SHP77 treated with DMSO at 0.1 percent for 48 hours (cell line): ENCODE measurements at regions not wholly inside any gene's neighbourhood (a gene's known extent, or its start where the extent isn't known, plus 50 kb on each side); places are given as distances from the start of the nearest gene placed in this dataset.

Experiments
- DNase-seq: peaks from one replicate; lab custom pipeline; 2025; lab: John Stamatoyannopoulos, UW

DNA sequence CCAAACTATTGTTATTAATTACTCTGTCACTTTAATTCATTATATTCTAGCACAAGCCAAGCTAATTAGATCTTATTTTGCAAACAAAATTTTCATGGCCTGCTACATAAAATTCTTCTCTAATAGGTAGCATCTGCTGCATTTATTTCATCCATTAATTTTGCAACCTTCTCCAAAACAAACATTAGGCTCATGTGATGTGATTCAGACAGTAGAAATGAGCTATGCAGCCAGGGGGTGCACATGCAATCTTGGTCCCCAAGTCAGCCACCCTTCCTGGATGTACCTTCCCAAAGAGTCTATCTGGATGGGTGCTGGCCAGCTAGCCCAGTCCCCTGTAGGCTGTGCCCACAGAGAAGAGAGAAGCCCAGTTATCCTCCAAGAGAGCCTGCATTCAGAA lies 242.1 kb upstream of the OSR1 start:
- DNase-seq: no peak

GRCh38 chr2:19598971-19599370 lies 240.5 kb upstream of the OSR1 start:
- DNase-seq: no peak

DNA sequence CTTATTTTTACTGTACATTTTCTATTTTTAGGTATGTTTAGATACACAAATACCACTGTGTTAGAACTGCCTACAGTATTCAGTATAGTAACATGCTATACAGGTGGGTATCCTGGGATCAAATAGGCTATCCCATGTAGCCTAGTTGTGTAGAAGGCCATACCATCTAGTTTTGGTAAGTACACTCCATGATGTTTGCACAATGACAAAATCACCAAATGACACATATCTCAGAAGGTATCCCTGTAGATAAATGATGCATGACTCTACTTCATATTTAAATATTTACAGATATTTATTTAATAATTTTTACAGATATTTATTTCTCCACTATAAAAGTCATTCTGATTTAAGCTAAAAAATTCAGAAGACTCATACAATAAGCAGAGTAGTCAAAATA lies 233.8 kb upstream of the OSR1 start:
- DNase-seq: no peak

DNA sequence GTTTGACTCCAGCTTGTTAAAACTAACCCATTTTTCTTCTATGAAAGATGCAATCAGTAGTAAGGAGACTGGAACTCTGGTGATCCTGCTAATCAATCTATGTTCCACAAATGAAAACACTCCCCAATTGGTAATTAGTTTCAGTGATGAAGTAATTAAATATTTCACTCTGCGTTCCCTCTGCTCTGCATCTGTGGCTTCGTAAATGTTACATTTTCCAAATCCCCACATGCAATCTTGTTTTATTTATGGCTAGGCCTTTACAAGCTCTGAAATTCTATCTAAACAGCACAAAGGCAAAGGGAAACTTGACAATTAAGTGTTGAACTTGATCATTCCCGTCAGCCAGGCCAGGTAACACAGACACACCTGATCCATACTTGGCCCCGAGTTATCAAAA lies 231.4 kb upstream of the OSR1 start:
- no peak for DNase-seq

- DNase-seq: no peak
Measured at GRCh38 chr2:19580830-19581229, 222.4 kb upstream of the OSR1 start.

- no peak for DNase-seq
Measured at GRCh38 chr2:19580264-19580663, 221.8 kb upstream of the OSR1 start.

- no peak for DNase-seq
Measured at GRCh38 chr2:19579461-19579860, 221.0 kb upstream of the OSR1 start.

GRCh38 chr2:19577723-19578122 lies 219.3 kb upstream of the OSR1 start:
- DNase-seq: no peak

DNA sequence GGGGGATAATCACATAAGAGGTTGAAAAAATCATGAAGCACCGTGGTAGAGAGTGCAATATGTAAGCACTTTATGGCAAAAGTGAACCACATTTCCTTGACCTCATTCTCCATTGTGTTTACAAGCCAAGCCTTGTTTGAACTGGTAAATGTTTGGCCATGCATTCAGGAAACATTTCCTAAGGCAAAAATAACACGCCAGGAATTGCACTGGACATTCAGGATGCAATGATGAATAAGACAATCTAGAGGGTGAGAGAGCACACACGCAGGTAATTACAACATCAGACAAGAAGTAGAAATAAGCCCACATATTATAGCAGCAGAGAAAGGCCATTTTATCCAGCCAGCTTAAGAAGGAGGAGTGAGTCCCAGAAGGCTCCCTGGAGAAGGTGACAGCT lies 218.0 kb upstream of the OSR1 start:
- DNase-seq: no peak

- DNase-seq: no peak
Measured at GRCh38 chr2:19575641-19576040, 217.2 kb upstream of the OSR1 start.

DNA sequence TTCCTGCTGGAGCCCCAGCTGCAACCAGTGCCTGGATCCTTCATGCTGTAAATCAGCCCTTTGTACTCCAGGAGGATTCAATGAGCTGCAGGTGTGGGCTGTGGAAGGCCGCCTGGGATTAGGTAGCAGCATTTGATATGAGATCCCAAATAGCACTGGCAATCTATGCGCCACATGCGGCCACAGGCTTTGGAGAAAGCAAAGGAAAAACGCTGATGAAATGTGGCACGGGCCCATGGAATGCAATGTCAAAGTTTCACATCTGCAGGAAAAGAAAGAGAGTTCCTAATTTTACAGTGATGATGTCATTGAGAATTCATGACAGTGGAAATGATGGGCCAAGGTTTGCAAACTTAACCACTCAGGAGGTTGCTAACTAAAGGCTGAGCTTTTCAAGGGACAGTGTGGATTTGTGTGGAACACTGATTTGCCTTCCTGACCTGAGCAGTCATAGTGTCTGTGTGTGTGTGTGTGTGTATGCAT lies 216.4 kb upstream of the OSR1 start:
- DNase-seq: no peak

DNA sequence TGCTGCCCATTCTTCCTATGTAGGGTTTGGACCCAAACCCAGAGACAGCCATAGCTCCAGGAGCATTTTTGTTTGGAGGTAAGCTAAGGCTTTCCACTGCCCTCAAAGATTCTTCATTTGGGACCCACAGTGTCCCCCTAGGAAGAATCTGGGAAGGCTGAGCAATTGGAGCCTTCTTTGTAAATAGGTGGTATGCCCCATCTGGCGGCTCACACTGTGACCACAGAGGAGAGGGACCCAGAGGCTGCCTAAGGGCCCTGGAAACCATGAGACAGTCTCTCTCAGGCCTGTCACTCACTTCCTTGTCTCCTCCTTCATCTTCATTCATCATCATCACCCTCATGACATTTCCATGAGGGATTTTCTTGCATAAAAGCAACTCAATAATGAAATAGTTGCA lies 215.4 kb upstream of the OSR1 start:
- no peak for DNase-seq

- DNase-seq: no peak
Measured at GRCh38 chr2:19571773-19572172, 213.3 kb upstream of the OSR1 start.

- DNase-seq: no peak
Measured at GRCh38 chr2:19569300-19569791, 210.9 kb upstream of the OSR1 start.

GRCh38 chr2:19568809-19569208 lies 210.4 kb upstream of the OSR1 start:
- DNase-seq: no peak

- no peak for DNase-seq
Measured at GRCh38 chr2:19560785-19561184, 202.4 kb upstream of the OSR1 start.

GRCh38 chr2:19559596-19560240 lies 201.3 kb upstream of the OSR1 start:
- no peak for DNase-seq

DNA sequence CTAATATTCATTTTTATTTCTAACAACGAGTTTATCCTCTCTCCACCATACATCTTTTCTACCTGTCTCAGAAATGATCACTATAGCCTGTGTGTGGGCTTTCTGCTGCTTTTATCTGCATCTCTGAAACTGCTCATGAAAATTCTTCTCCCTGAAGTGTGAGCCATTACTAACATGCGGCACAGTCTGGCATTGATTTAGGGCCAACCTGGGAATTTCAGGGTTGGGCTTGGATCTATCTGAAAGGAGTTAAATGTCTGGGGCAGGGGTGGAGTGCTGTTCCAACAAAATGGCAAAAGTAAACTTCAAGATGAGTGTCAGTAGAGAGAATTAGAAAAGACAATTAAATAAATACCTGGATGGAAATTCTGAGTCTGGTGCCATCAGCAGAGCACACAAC lies 198.2 kb upstream of the OSR1 start:
- DNase-seq: no peak

DNA sequence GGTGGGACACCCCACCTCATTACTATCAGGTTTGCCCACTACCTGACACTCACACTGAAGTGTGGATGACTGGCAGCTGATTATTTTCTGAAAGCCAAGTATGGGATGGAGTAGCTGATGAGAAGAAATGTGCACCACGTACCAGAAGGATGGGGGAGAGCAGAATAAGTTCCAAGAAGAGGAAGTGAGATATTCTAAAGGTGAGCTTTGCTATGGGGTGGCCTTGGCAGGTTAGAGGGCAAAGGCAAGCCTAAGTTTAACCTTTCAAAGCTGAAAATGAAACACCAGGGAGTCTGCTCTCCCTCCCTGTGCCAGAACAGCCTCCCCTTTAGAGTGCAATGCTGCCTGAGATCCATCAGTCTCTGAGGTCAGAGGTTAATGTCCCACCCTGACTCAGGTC lies 196.1 kb upstream of the OSR1 start:
- DNase-seq: no peak

DNA sequence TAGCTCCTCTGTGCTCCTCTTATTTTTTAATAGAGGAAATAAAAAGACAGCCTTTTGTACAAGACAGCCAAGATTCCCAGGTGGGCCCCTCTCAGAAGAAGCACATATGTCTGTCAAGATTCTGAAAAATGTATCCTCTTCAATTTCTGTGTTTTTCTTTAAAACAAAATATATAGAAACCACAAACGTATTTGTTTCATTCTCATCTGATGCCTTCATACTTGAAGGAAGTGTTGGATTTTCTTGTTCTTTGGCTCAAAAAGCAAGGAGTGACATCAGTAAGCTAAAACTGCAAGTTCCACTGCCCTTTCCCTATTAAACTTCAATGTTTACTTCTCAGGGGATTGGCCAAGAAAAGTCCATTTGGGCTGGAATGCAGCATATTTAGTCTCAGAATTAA lies 193.8 kb upstream of the OSR1 start:
- DNase-seq: no peak

GRCh38 chr2:19550750-19551149 lies 192.3 kb upstream of the OSR1 start:
- no peak for DNase-seq

DNA sequence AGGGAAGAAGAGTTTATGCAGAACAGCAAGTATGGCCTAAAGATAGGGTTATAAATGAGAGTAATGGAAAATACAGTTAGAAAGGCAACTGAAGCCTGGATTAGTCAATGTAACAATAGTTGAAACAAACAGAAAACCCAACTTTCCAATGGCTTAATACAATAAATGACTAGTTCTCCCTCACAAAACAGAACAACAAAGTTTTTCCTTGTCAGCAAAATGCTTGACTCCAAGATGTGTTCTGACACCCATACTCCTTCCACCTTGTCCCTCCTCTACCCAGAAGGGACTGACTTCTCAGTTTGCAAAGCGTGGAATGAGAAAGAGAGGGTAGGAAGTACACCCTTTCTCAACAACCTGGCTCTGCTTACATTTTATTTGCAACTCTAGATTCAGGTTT lies 191.4 kb upstream of the OSR1 start:
- DNase-seq: no peak

DNA sequence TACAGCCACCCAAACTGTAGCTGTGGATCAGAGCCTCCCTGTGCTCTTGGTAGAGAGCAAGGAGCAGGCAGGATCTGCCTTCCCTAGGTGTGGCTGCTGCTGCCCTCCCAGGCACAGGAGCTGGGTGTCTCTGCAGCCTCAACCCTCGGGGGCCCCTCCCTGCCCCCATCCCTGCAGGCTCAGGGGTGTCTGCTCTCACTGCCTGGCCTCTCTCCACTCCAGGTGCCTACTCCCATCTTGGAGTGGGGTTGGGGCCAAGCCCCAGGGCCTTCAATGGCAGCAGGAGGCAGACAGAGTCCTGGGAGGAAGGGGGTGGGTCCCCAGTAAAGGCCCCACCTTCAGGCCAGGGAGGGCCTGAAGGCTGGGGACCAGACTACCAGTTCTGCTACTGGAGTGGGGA lies 189.7 kb upstream of the OSR1 start:
- no peak for DNase-seq

- no peak for DNase-seq
Measured at GRCh38 chr2:19547321-19547720, 188.9 kb upstream of the OSR1 start.
